OCI-LY3 (cell line): ENCODE measurements at regions not wholly inside any gene's neighbourhood (a gene's known extent, or its start where the extent isn't known, plus 50 kb on each side); places are given as distances from the start of the nearest gene placed in this dataset.

Experiments
- H2AFZ ChIP-seq: fragments of 200-600, 300-600 bp; shearing (Covaris generic); 2 replicates; pipeline ENCODE4 v1.6.0; 2014; ENCODE audit warnings: antibody characterized with exemption, low read depth, low read length
- H3K27ac ChIP-seq: fragments of 200-600, 300-600 bp; sonication (generic); 2 replicates; pipeline ENCODE4 v1.5.1; 2014; ENCODE audit warnings: mild to moderate bottlenecking, low read length, moderate library complexity, mixed read lengths
- H3K27me3 ChIP-seq: fragments of 200-600, 300-600 bp; sonication (generic); 2 replicates; pipeline ENCODE4 v1.6.1; 2014; ENCODE audit warnings: low read depth, low read length, mixed read lengths
- H3K36me3 ChIP-seq: fragments of 200-600, 300-600 bp; sonication (generic); replicated peaks from 2 replicates; pipeline ENCODE3; 2014; ENCODE audit warnings: low read depth, low read length, mixed read lengths
- H3K4me1 ChIP-seq: fragments of 300-600, 200-600 bp; sonication (generic); 2 replicates; pipeline ENCODE4 v1.6.1; 2014; ENCODE audit warnings: low read length, mixed read lengths
- H3K4me2 ChIP-seq: fragments of 200-600, 300-600 bp; sonication (generic); 2 replicates; pipeline ENCODE4 v1.6.1; 2014; ENCODE audit warnings: low read length, mixed read lengths
- H3K4me3 ChIP-seq: fragments of 300-600, 200-600 bp; sonication (generic); 2 replicates; pipeline ENCODE4 v1.5.1; 2014; ENCODE audit warnings: antibody characterized with exemption, mild to moderate bottlenecking, low read length, moderate library complexity
- H3K79me2 ChIP-seq: fragments of 300-600, 200-600 bp; shearing (Covaris generic); 2 replicates; pipeline ENCODE4 v1.6.1; 2014; ENCODE audit warnings: mild to moderate bottlenecking, low read length, mixed read lengths
- H3K9ac ChIP-seq: fragments of 300-600, 200-600 bp; shearing (Covaris generic); 2 replicates; pipeline ENCODE4 v1.6.0; 2014; ENCODE audit warnings: mild to moderate bottlenecking, low read length, moderate library complexity
- H3K9me3 ChIP-seq: fragments of 200-600, 300-600 bp; shearing (Covaris generic); 2 replicates; pipeline ENCODE4 v1.6.1; 2014; ENCODE audit warnings: low read length, mixed read lengths; ENCODE audit not compliant: insufficient read depth
- H4K20me1 ChIP-seq: fragments of 200-600, 300-600 bp; sonication (generic); 2 replicates; pipeline ENCODE4 v1.6.1; 2016; ENCODE audit warnings: low read length, mixed read lengths; ENCODE audit not compliant: insufficient read depth
- CTCF ChIP-seq: fragments of 200-600, 300-600 bp; sonication (generic); IDR thresholded peaks from 2 replicates; pipeline ENCODE4 v1.5.1; 2014; ENCODE audit warnings: antibody characterized with exemption, low read length, low read depth
- EZH2phosphoT487 ChIP-seq: fragments of 200-600 bp; shearing (Covaris generic); IDR thresholded peaks from 2 replicates; pipeline ENCODE4 v1.6.1; 2018; ENCODE audit warnings: antibody characterized with exemption, mixed run types, low read depth

- Histone ChIP-seq H3K4me1 (peaks cover 9% of the 10 kb centered on the region), H3K4me3 (no peak overlapping the region), H3K9ac (no peak overlapping the region), H3K27ac (no peak overlapping the region), H3K9me3 (peaks cover 20% of the 10 kb centered on the region), H3K4me2 (no peak overlapping the region), H3K79me2 (no peaks in the 10 kb centered on the region), H4K20me1 (no peaks in the 10 kb centered on the region), H3K36me3 (no peaks in the 10 kb centered on the region), H2AFZ (no peak overlapping the region), H3K27me3 (no peaks in the 10 kb centered on the region)
- no peak for TF ChIP-seq CTCF
- no peak for TF ChIP-seq EZH2phosphoT487
Measured at GRCh38 chr13:48783695-48784230, 130.0 kb downstream of the CYSLTR2 start.

- Histone ChIP-seq H3K27me3 (no peaks in the 10 kb centered on the region), H4K20me1 (no peaks in the 10 kb centered on the region), H3K9ac (no peak overlapping the region), H3K4me3 (no peak overlapping the region), H3K27ac (no peak overlapping the region), H3K4me2 (no peak overlapping the region), H3K4me1 (peaks cover 9% of the 10 kb centered on the region), H3K79me2 (no peaks in the 10 kb centered on the region), H2AFZ (no peak overlapping the region), H3K9me3 (peaks cover 12% of the 10 kb centered on the region), H3K36me3 (no peaks in the 10 kb centered on the region)
- no peak for TF ChIP-seq EZH2phosphoT487
- TF ChIP-seq CTCF: no peak
Measured at GRCh38 chr13:48784916-48785548, 131.3 kb downstream of the CYSLTR2 start.

GRCh38 chr13:48790199-48790598 lies 136.5 kb downstream of the CYSLTR2 start:
- H3K36me3 ChIP-seq: no peaks in the 10 kb centered on the region
- no peaks in the 10 kb centered on the region for H3K9me3 ChIP-seq
- no peaks in the 10 kb centered on the region for H3K27me3 ChIP-seq
- no peak overlapping the region for H3K9ac ChIP-seq
- no peaks in the 10 kb centered on the region for H3K4me1 ChIP-seq
- no peaks in the 10 kb centered on the region for H3K79me2 ChIP-seq
- H3K4me3 ChIP-seq: no peak overlapping the region
- TF ChIP-seq EZH2phosphoT487: no peak
- no peak for TF ChIP-seq CTCF
- H3K27ac ChIP-seq: no peak overlapping the region
- no peaks in the 10 kb centered on the region for H4K20me1 ChIP-seq
- no peak overlapping the region for H3K4me2 ChIP-seq
- no peak overlapping the region for H2AFZ ChIP-seq

GRCh38 chr13:48790966-48791365 lies 137.2 kb downstream of the CYSLTR2 start:
- no peak overlapping the region for H3K27ac ChIP-seq

More at GRCh38 chr13:48790966-48791365, 137.2 kb downstream of the CYSLTR2 start:
- TF ChIP-seq CTCF (no peak), EZH2phosphoT487 (no peak)
- H3K9ac ChIP-seq: no peak overlapping the region
- H3K79me2 ChIP-seq: no peaks in the 10 kb centered on the region
- H3K4me2 ChIP-seq: no peak overlapping the region
- no peak overlapping the region for H2AFZ ChIP-seq
- no peak overlapping the region for H3K4me3 ChIP-seq
- no peaks in the 10 kb centered on the region for H3K36me3 ChIP-seq
- H4K20me1 ChIP-seq: no peaks in the 10 kb centered on the region
- H3K4me1 ChIP-seq: no peaks in the 10 kb centered on the region
- no peaks in the 10 kb centered on the region for H3K27me3 ChIP-seq
- no peaks in the 10 kb centered on the region for H3K9me3 ChIP-seq
